ENCODE measurements at regions not wholly inside any gene's neighbourhood (a gene's known extent, or its start where the extent isn't known, plus 50 kb on each side); places are given as distances from the start of the nearest gene placed in this dataset.

- no peaks in the 10 kb centered on the region for H3F3A ChIP-seq (ENCODE audit: insufficient read depth, low read length, poor library complexity, severe bottlenecking)
- no peaks in the 10 kb centered on the region for H3K79me2 ChIP-seq (replicated peaks; ENCODE audit: insufficient read depth, low read length)
- H3K27ac ChIP-seq (ENCODE audit: low read length), result no peak overlapping the region
- H3K36me3 ChIP-seq (ENCODE audit: insufficient read depth, low read length), result no peaks in the 10 kb centered on the region
- no peaks in the 10 kb centered on the region for H3K9me3 ChIP-seq (ENCODE audit: low read length)
- no peak overlapping the region for H2AFZ ChIP-seq (ENCODE audit: low read depth, low read length)
- H4K20me1 ChIP-seq (ENCODE audit: insufficient read depth), result no peaks in the 10 kb centered on the region
- H3K4me2 ChIP-seq (ENCODE audit: low read length), result no peak overlapping the region
- H3K9ac ChIP-seq (ENCODE audit: low read length), result no peak overlapping the region
- TF ChIP-seq MXI1 (conservative IDR thresholded peaks at IDR 0.05; ENCODE audit: poor library complexity, severe bottlenecking) (no peak), CTCF (IDR thresholded peaks at IDR 0.05; ENCODE audit: poor library complexity, severe bottlenecking) (no peak), RAD21 (conservative IDR thresholded peaks at IDR 0.05) (no peak), POLR2AphosphoS5 (IDR thresholded peaks at IDR 0.05) (no peak), TAF1 (IDR thresholded peaks at IDR 0.05; ENCODE audit: low read depth) (no peak)
- TF ChIP-seq, protein P1, sequence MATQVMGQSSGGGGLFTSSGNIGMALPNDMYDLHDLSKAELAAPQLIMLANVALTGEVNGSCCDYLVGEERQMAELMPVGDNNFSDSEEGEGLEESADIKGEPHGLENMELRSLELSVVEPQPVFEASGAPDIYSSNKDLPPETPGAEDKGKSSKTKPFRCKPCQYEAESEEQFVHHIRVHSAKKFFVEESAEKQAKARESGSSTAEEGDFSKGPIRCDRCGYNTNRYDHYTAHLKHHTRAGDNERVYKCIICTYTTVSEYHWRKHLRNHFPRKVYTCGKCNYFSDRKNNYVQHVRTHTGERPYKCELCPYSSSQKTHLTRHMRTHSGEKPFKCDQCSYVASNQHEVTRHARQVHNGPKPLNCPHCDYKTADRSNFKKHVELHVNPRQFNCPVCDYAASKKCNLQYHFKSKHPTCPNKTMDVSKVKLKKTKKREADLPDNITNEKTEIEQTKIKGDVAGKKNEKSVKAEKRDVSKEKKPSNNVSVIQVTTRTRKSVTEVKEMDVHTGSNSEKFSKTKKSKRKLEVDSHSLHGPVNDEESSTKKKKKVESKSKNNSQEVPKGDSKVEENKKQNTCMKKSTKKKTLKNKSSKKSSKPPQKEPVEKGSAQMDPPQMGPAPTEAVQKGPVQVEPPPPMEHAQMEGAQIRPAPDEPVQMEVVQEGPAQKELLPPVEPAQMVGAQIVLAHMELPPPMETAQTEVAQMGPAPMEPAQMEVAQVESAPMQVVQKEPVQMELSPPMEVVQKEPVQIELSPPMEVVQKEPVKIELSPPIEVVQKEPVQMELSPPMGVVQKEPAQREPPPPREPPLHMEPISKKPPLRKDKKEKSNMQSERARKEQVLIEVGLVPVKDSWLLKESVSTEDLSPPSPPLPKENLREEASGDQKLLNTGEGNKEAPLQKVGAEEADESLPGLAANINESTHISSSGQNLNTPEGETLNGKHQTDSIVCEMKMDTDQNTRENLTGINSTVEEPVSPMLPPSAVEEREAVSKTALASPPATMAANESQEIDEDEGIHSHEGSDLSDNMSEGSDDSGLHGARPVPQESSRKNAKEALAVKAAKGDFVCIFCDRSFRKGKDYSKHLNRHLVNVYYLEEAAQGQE (IDR thresholded peaks at IDR 0.05; ENCODE audit: borderline replicate concordance), result no peak
- no peaks in the 10 kb centered on the region for H3K9me2 ChIP-seq (ENCODE audit: insufficient read depth, low read length)
- no peak overlapping the region for H3K4me3 ChIP-seq (ENCODE audit: low read length)
- H3K27me3 ChIP-seq (ENCODE audit: insufficient read depth, low read depth, low read length), result no peaks in the 10 kb centered on the region
These were observed 1040.0 kb upstream of the MAP3K7 start for GRCh38 chr6:91626911-91627310.

GRCh38 chr6:91613481-91613880 is 1026.6 kb upstream of the MAP3K7 start:
- Histone ChIP-seq H3K27me3 (ENCODE audit: insufficient read depth, low read depth, low read length) (no peaks in the 10 kb centered on the region), H3K36me3 (ENCODE audit: insufficient read depth, low read length) (no peaks in the 10 kb centered on the region), H3K79me2 (replicated peaks; ENCODE audit: insufficient read depth, low read length) (no peaks in the 10 kb centered on the region), H2AFZ (ENCODE audit: low read depth, low read length) (no peak overlapping the region), H3K4me3 (ENCODE audit: low read length) (no peak overlapping the region), H3K9me3 (ENCODE audit: low read length) (no peaks in the 10 kb centered on the region), H4K20me1 (ENCODE audit: insufficient read depth) (no peaks in the 10 kb centered on the region), H3K9ac (ENCODE audit: low read length) (no peak overlapping the region), H3K27ac (ENCODE audit: low read length) (no peak overlapping the region), H3F3A (ENCODE audit: insufficient read depth, low read length, poor library complexity, severe bottlenecking) (no peaks in the 10 kb centered on the region), H3K9me2 (ENCODE audit: insufficient read depth, low read length) (no peaks in the 10 kb centered on the region), H3K4me2 (ENCODE audit: low read length) (no peak overlapping the region)
- TF ChIP-seq, protein P1 (IDR thresholded peaks at IDR 0.05; ENCODE audit: borderline replicate concordance), result no peak
- TF ChIP-seq POLR2AphosphoS5 (IDR thresholded peaks at IDR 0.05) (no peak), SMC3 (conservative IDR thresholded peaks at IDR 0.05; ENCODE audit: poor library complexity) (no peak), MXI1 (conservative IDR thresholded peaks at IDR 0.05; ENCODE audit: poor library complexity, severe bottlenecking) (no peak), EP300 (conservative IDR thresholded peaks at IDR 0.05; ENCODE audit: poor library complexity, severe bottlenecking) (no peak)
